SK-N-MC (cell line): ENCODE measurements at regions not wholly inside any gene's neighbourhood (a gene's known extent, or its start where the extent isn't known, plus 50 kb on each side); places are given as distances from the start of the nearest gene placed in this dataset.
A peak's percentile ranks its signal among the peaks of the same experiment; 100 is the strongest.

Experiments used
- DNase-seq: peaks from one replicate; pipeline ENCODE4 v3.0.0-alpha.2; 2011; ENCODE audit warnings: low read depth, low spot score
- H3K27ac ChIP-seq: fragments of 200-600 bp; sonication (generic); 2 replicates; pipeline ENCODE4 v1.5.1; 2016; ENCODE audit warnings: mixed run types
- H3K36me3 ChIP-seq: fragments of 200-600 bp; sonication (generic); 2 replicates; pipeline ENCODE4 v1.6.1; 2017; ENCODE audit warnings: antibody characterized with exemption, low read length, mixed read lengths; ENCODE audit not compliant: insufficient read depth
- H3K4me3 ChIP-seq: fragments of 200-600 bp; sonication (generic); 2 replicates; pipeline ENCODE4 v1.5.1; 2016
- H3K9ac ChIP-seq: fragments of 200-600 bp; sonication (generic); 2 replicates; pipeline ENCODE4 v1.8.0; 2017; ENCODE audit warnings: mixed run types, mixed read lengths; ENCODE audit not compliant: insufficient read length
- H3K9me3 ChIP-seq: fragments of 200-600 bp; sonication (generic); 2 replicates; pipeline ENCODE4 v1.6.1; 2017; ENCODE audit warnings: low read depth, mild to moderate bottlenecking, antibody characterized with exemption, low read length, moderate library complexity, mixed read lengths
- EZH2 ChIP-seq: fragments of 200-600 bp; sonication (generic); IDR thresholded peaks from one replicate; pipeline ENCODE4 v1.6.1; 2017; ENCODE audit warnings: antibody characterized with exemption
- FOXP2 ChIP-seq: optimal IDR thresholded peaks from 2 replicates; pipeline ENCODE3; 2011; ENCODE audit warnings: mild to moderate bottlenecking, moderate library complexity; ENCODE audit not compliant: insufficient read depth; ENCODE audit errors: extremely low read length, control extremely low read depth
- POLR2AphosphoS5 ChIP-seq: IDR thresholded peaks from 2 replicates; pipeline ENCODE4 v1.6.1; 2012; ENCODE audit warnings: mild to moderate bottlenecking, low read depth, low read length, borderline replicate concordance

DNA sequence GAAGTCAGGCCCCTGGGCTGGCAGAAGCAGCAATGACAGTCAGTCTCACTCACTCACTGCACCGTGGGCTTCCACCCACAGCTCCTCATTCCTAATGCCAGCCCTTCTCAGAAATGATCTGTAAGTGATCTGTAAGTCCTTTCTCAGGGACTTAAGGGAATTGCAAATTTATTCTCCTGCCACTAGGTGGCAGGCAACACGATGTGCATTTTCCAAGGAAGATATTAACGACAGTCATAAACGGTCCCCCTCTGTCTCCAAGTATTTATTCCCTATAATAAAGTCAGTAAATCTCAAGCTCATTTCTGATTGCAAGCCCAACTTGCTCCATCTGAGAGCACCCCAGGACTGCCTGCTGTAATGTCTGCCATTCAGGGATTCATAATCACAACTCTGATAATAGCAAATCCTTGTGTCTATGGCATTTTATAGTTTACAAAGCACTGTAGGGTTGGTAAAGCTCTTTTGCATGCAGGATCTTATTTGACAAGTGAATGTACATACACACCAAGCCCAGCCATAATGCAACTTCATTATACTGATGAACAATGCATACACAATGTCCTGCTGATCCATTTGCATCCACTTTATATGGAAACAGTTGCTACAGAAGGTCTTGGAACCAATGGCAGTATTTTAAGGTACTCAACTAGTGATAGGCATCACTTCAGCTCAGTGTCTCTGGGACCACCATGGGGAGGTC is 380.5 kb upstream of the CAMK1G start:
- H3K36me3 ChIP-seq: no peaks in the 10 kb centered on the region
- no peak overlapping the region for H3K27ac ChIP-seq
- H3K4me3 ChIP-seq: no peak overlapping the region
- no peak overlapping the region for H3K9ac ChIP-seq
- no peaks in the 10 kb centered on the region for H3K9me3 ChIP-seq
- no peak for DNase-seq
- no peak for TF ChIP-seq POLR2AphosphoS5
- no peak for TF ChIP-seq FOXP2
- TF ChIP-seq EZH2: no peak

DNA sequence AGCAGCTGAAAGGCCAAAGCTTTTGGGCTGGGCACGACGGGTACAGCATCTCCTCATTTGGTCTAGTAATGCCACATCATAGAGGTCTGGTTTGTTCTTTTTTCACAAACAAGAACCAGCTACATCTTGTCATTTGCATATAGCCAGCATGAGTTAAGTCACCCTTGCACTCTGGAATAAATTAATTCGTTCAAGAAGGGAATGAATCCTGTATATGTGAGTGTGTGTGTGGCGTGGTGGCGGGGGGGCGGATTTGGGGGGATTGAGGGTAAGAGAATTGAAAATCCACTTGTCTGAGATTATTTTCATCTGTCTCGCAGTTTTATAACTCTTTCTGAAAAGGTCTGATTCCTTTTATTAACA is 380.0 kb upstream of the CAMK1G start:
- Histone ChIP-seq H3K9me3 (no peaks in the 10 kb centered on the region), H3K4me3 (no peak overlapping the region), H3K27ac (no peak overlapping the region), H3K9ac (no peak overlapping the region), H3K36me3 (no peaks in the 10 kb centered on the region)
- no peak for DNase-seq
- TF ChIP-seq POLR2AphosphoS5: no peak
- no peak for TF ChIP-seq EZH2
- no peak for TF ChIP-seq FOXP2

DNA sequence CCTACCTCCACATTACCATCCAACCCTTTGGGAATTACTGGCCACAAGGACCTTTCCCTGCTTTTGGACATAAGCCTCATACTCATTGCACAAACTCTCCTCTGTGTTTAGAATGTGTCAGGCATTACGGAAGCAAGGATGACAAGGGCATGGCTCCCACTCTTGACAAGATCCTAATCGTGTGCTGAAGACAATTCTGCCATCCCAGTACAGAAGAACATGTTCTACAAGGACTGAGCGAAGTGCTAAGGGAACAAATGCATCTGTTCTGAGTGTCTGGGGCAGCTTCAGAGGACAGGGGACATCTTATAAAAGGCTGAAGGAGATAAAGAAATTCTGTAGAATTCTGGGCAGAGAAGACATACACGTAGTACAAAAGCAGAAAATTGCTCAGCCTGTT is 378.5 kb upstream of the CAMK1G start:
- TF ChIP-seq POLR2AphosphoS5: no peak
- no peak for TF ChIP-seq EZH2
- no peak for TF ChIP-seq FOXP2

DNA sequence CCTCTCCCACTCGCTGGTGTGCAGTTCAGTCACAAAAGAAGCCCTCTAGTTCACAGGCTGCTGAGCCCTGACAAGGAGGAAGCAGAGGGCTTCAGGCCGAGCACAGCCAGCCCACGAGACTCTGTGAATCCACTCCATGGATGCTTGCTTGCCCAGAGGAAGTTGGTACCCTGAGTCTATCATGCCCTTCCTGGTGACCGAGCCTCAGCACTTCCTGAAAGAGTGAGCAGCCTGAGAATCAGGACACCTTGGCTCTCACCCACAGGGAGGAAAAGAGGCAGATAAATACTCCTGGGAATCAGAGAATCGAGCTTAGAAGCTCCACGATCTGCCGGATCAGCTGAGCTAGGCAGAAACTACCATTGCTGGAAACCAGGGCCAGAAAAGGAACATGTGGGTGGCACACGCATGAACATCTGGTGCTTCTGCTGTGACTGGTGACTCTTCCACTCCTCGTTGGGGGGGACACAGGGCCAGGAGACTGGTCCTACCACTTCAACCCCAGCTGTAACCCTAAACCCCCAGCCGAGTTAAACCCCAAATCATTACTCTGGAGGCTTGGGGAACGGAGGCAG is 376.3 kb upstream of the CAMK1G start:
- peak overlapping the region; percentile 28; the same call in 1 of the 2 replicates for H3K4me3 ChIP-seq
- H3K36me3 ChIP-seq: no peaks in the 10 kb centered on the region
- H3K9ac ChIP-seq: no peak overlapping the region
- no peak for DNase-seq
- no peak overlapping the region for H3K27ac ChIP-seq
- no peak for TF ChIP-seq FOXP2
- no peak for TF ChIP-seq EZH2
- no peak for TF ChIP-seq POLR2AphosphoS5
- H3K9me3 ChIP-seq: no peaks in the 10 kb centered on the region

More for the DNA sequence above, 378.5 kb upstream of the CAMK1G start:
- H3K9me3 ChIP-seq: no peaks in the 10 kb centered on the region
- no peak overlapping the region for H3K27ac ChIP-seq
- DNase-seq: no peak
- no peaks in the 10 kb centered on the region for H3K36me3 ChIP-seq
- no peak overlapping the region for H3K9ac ChIP-seq
- H3K4me3 ChIP-seq: no peak overlapping the region

DNA sequence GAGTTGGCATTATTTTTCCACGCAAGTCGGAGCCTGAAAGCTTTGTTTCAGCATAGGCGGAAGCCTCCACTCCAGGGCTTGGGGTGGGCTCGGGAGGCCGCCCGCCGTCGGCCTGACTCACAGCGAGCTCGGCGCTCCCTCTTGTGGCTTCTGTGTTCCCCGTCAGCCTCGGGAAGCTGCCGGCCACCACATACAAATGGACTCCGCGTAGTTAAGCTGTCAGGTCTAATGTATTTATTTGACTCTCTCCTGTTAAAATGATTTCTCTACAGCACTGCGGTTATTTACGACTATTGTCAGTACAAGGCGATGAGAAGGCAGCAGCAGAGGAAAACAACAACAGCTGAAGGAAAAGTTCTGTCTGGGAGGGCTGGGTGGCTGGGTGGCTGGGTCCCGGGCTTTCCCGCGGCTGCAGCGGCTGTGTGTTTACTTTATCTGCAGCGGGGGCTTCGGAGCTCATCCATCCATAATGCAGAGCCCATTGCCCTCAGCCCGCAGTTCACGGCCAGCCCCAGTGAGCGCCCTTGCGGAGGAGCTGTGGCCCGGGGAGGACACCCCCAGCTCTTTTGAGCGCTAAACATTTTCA is 375.7 kb upstream of the CAMK1G start:
- Histone ChIP-seq H3K36me3 (no peaks in the 10 kb centered on the region), H3K9me3 (no peaks in the 10 kb centered on the region), H3K9ac (no peak overlapping the region), H3K4me3 (peak overlapping the region; percentile 28; the same call in 1 of the 2 replicates), H3K27ac (no peak overlapping the region)
- TF ChIP-seq EZH2 (peak; percentile 62), FOXP2 (no peak)
- no peak for DNase-seq

DNA sequence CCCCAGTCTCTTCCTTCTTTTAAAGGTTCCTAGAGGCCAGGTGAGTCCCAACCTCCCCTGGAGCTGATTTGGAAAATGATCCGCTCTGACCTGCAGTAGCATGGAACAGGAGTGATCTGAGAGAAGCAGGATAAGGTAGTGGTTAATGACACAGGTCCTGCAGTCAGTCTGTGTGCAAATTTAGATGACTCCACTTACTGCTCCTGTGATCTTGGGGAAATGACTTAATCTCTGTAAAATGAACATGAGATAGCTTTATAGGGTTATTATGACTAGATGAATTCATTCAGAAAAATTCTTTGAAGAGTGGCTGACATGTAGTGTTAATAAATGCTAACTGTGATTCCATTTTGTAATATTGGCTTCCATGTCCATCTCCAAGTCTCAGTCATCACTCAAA is 374.9 kb upstream of the CAMK1G start:
- Histone ChIP-seq H3K36me3 (no peaks in the 10 kb centered on the region), H3K4me3 (no peak overlapping the region), H3K9me3 (no peaks in the 10 kb centered on the region), H3K27ac (no peak overlapping the region), H3K9ac (no peak overlapping the region)
- no peak for DNase-seq
- TF ChIP-seq POLR2AphosphoS5 (no peak), FOXP2 (no peak), EZH2 (no peak)

DNA sequence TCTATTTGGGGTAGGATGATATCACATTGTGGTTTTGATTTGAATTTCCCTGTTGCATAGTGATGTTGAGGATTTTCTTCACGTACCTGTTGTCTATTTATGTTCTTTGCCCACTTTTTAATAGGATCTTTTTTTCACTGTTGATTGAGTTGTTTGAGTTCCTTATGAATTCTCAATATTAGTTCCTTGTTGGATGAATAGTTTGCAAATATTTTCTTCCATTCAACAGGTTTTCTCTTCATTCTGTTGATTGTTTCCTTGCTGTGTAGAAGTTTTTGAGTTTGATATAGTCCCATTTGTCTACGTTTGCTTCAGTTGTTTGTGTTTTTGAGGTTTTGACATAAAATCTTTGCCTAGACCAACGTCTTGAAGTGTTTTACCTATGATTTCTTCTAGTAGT is 369.5 kb upstream of the CAMK1G start:
- no peak overlapping the region for H3K4me3 ChIP-seq
- H3K36me3 ChIP-seq: no peaks in the 10 kb centered on the region
- TF ChIP-seq EZH2 (no peak), FOXP2 (no peak), POLR2AphosphoS5 (no peak)
- H3K9me3 ChIP-seq: no peaks in the 10 kb centered on the region
- H3K9ac ChIP-seq: no peak overlapping the region
- no peak overlapping the region for H3K27ac ChIP-seq
- DNase-seq: no peak

DNA sequence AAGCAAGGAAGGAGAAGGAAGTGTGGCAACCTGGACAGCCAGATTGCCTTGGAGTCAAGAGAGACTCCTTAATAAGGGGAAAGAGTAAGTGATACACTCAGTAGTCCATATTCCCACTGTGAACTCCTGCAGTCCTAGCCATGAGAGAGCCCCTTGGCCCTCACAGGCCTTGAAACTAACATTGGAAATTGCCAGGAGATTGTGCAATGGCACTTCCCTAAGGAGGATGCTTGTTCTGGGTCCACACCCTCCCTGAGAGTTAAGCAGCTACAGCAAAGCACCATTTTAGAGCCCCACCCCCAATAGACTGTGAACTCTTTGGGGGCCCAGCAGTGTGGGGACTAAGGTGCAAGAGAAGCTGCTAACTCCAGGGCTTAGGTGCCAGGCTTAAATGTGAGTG is 367.7 kb upstream of the CAMK1G start:
- Histone ChIP-seq H3K27ac (no peak overlapping the region), H3K4me3 (no peak overlapping the region), H3K9ac (no peak overlapping the region), H3K9me3 (no peaks in the 10 kb centered on the region), H3K36me3 (no peaks in the 10 kb centered on the region)
- no peak for DNase-seq
- TF ChIP-seq POLR2AphosphoS5: no peak
- TF ChIP-seq EZH2: no peak
